A549 (cell line): ENCODE measurements at regions not wholly inside any gene's neighbourhood (a gene's known extent, or its start where the extent isn't known, plus 50 kb on each side); places are given as distances from the start of the nearest gene placed in this dataset.

ENCODE experiments used
- CHD2 ChIP-seq: fragments of 150-350 bp; IDR thresholded peaks from 2 replicates; pipeline ENCODE4 v1.6.1; 2014; ENCODE audit warnings: low read length; ENCODE audit not compliant: partially characterized antibody
- EHMT2 ChIP-seq: fragments of 200-600 bp; sonication (generic); IDR thresholded peaks from 2 replicates; pipeline ENCODE4 v1.6.1; 2016; ENCODE audit warnings: antibody characterized with exemption, low read depth, mild to moderate bottlenecking, moderate library complexity
- EP300 ChIP-seq, 2 experiments: fragments of >200 bp; sonication (Bioruptor Twin); formaldehyde crosslinking; IDR thresholded peaks; 2 replicates in 1 of 2; 3 replicates in 1 of 2; pipeline ENCODE4 v1.6.1; 2016 to 2017
- JUN ChIP-seq, 2 experiments: fragments of >200 bp; sonication (Bioruptor Twin); formaldehyde crosslinking; IDR thresholded peaks; 2 replicates in 1 of 2; 3 replicates in 1 of 2; pipeline ENCODE4 v1.6.1; 2016 to 2017
- MYC ChIP-seq: IDR thresholded peaks from 2 replicates; pipeline ENCODE4 v1.6.1; 2012; ENCODE audit warnings: mild to moderate bottlenecking, inconsistent platforms, low read length, improper control_type of control experiment, borderline replicate concordance
- POLR2A ChIP-seq: IDR thresholded peaks from 2 replicates; pipeline ENCODE4 v1.6.1; 2012; ENCODE audit warnings: mild to moderate bottlenecking, low read length
- RCOR1 ChIP-seq: fragments of 150-350 bp; IDR thresholded peaks from 2 replicates; pipeline ENCODE4 v1.6.1; 2014; ENCODE audit warnings: antibody characterized with exemption, low read length, low read depth
- TP53 ChIP-seq: fragments of 250-450 bp; sonication (Bioruptor Pico); IDR thresholded peaks from 2 replicates; pipeline ENCODE4 v1.5.0; 2021; ENCODE audit warnings: mild to moderate bottlenecking, moderate library complexity
- TF ChIP-seq, protein P1 (sequence below): fragments of >200 bp; sonication (Bioruptor Twin); formaldehyde crosslinking; IDR thresholded peaks from 3 replicates; pipeline ENCODE4 v1.5.1; 2016
- TF ChIP-seq, protein P2 (sequence below): fragments of 200-600 bp; sonication (generic); IDR thresholded peaks from 2 replicates; pipeline ENCODE4 v1.6.1; 2016; ENCODE audit warnings: antibody characterized with exemption, mild to moderate bottlenecking, moderate library complexity

DNA sequence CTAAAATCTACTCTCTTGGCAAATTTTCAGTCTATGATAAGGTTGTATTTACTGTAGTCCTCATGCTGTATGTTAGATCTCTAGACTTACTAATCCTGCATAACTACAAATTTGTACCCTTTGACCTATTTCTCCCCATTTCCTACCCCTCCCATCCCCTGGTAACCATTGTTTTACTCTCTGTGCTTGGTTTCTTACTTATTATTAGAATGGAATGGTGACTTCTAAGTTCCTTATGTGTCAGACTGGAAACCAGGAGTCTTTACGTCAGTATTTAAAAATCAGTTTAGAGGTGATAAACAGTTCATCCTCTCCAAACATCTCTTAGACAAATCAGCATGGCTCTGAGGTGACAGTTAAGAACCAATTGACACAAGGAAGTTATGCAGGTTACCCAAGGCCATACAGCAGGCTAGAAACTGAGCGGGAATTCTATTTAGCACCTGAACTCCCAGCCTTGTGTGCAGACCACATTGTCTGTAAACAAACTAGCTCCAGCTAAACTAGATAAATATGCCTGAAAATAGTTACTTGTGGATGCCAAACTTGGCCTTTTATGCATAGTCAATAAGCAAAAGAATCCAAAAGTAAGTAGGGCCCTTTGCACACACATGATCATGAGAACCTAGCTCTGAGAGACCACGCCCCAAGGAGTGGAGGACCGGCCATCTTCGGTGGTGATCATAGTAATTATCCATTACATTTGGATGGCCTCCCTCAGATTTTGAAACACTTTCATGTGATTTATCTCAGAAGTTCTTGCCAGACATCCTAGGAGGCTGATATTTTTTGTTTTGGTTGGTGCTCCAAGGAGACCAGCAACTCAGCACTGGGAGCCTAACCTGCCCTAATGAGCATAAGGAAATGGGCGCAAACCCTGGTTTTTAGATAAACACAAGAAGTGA is 72.3 kb upstream of the BOC start:
- TF ChIP-seq, protein P1, sequence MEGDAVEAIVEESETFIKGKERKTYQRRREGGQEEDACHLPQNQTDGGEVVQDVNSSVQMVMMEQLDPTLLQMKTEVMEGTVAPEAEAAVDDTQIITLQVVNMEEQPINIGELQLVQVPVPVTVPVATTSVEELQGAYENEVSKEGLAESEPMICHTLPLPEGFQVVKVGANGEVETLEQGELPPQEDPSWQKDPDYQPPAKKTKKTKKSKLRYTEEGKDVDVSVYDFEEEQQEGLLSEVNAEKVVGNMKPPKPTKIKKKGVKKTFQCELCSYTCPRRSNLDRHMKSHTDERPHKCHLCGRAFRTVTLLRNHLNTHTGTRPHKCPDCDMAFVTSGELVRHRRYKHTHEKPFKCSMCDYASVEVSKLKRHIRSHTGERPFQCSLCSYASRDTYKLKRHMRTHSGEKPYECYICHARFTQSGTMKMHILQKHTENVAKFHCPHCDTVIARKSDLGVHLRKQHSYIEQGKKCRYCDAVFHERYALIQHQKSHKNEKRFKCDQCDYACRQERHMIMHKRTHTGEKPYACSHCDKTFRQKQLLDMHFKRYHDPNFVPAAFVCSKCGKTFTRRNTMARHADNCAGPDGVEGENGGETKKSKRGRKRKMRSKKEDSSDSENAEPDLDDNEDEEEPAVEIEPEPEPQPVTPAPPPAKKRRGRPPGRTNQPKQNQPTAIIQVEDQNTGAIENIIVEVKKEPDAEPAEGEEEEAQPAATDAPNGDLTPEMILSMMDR: no peak
- TF ChIP-seq JUN (IDR thresholded peaks at IDR 0.05) (no peak), EP300 (IDR thresholded peaks at IDR 0.05) (no peak), CHD2 (no peak), POLR2A (no peak), MYC (no peak), TP53 (CRISPR knock-in tag) (no peak), EHMT2 (no peak), RCOR1 (no peak)
- TF ChIP-seq, protein P2, sequence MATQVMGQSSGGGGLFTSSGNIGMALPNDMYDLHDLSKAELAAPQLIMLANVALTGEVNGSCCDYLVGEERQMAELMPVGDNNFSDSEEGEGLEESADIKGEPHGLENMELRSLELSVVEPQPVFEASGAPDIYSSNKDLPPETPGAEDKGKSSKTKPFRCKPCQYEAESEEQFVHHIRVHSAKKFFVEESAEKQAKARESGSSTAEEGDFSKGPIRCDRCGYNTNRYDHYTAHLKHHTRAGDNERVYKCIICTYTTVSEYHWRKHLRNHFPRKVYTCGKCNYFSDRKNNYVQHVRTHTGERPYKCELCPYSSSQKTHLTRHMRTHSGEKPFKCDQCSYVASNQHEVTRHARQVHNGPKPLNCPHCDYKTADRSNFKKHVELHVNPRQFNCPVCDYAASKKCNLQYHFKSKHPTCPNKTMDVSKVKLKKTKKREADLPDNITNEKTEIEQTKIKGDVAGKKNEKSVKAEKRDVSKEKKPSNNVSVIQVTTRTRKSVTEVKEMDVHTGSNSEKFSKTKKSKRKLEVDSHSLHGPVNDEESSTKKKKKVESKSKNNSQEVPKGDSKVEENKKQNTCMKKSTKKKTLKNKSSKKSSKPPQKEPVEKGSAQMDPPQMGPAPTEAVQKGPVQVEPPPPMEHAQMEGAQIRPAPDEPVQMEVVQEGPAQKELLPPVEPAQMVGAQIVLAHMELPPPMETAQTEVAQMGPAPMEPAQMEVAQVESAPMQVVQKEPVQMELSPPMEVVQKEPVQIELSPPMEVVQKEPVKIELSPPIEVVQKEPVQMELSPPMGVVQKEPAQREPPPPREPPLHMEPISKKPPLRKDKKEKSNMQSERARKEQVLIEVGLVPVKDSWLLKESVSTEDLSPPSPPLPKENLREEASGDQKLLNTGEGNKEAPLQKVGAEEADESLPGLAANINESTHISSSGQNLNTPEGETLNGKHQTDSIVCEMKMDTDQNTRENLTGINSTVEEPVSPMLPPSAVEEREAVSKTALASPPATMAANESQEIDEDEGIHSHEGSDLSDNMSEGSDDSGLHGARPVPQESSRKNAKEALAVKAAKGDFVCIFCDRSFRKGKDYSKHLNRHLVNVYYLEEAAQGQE: no peak
